ENCODE measurements at regions not wholly inside any gene's neighbourhood (a gene's known extent, or its start where the extent isn't known, plus 50 kb on each side); places are given as distances from the start of the nearest gene placed in this dataset.

DNA sequence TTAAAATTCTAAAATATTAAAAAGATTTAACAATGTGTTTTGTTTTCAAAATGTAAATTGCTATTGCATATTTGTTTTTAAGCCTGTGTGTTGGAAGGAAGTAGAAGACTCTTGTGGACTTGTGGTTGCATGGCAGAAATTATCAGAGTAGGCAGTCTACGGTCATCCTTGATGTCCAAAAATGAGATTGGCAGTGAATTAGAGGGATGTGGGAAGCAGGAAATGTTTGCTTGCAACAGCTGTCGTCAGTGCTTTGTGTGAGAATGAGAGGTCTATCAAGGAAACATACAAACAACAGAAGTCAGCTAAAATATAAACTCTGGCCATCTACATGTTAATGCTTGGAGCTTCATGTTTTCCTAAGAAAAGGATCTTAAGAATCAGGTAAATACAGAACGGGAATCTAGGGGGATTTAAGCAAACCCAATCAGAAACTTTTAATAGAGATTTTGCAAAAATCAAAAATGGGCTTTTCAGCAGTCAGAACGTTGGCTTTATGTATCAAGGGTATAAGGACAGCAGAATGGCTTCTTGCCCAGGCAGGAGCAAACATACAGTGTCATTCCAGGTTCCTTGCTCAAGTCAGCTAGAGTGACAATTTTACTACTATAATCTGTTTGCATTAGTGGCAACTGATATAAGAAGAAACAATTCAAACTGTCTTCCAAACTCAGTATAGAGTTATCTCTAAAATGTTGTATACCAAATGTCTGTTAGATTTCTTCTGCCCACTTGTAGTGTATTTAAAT lies 196.7 kb downstream of the CYB561 start:
- ChIA-PET POLR2A (ENCODE audit: partially characterized antibody) (no interaction called here), CTCF (ENCODE audit: partially characterized antibody) (no interaction called here)
- H3K36me3 ChIP-seq (ENCODE audit: insufficient read depth, low read length): no peaks in the 10 kb centered on the region
- H3K27me3 ChIP-seq (ENCODE audit: insufficient read depth, low read length): no peaks in the 10 kb centered on the region
- H3K4me1 ChIP-seq (ENCODE audit: insufficient read depth, low read length): no peaks in the 10 kb centered on the region
- Mint-ChIP-seq H3K27ac (peak overlapping the region in 1 of 7 donors; percentile 69), H3K4me3 (no peak overlapping the region), H3K4me1 (no peaks in the 10 kb centered on the region), H3K27me3 (no peaks in the 10 kb centered on the region), H3K36me3 (peaks cover 2 to 3% of the 10 kb centered on the region in 2 donors), H3K9me3 (peaks cover 0 to 7% (median under 1%) of the 10 kb centered on the region in 8 donors)
- no peaks in the 10 kb centered on the region for H3K9me3 ChIP-seq (ENCODE audit: control insufficient read depth in 1 of 2, low read length in 2 of 2)
- intact Hi-C loops (cut with micrococcal nuclease): no loop called here
- H3K4me3 ChIP-seq (ENCODE audit: low read length in 2 of 2): no peak overlapping the region
- DNase-seq: no peak
- H3K27ac ChIP-seq (ENCODE audit: low read depth, low read length): no peak overlapping the region

DNA sequence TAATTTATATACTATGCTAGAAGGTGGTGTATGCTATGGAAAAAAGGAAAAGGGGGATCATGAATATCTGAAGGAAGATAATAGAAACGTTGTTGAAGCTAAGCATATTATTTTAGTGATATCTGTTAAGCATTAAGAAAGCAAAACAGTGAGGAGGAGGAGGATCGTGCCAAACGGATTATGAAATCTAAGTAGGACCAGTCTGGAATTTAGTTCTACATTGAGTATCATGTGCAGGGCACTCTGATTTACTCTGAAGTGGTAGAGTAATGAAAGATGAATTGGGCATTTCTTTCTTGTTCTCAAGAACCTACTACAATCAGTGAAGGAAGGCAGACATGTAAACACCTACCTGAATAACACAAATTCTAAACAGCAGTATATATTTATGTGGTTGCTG lies 195.3 kb downstream of the CYB561 start:
- H3K27me3 ChIP-seq (ENCODE audit: insufficient read depth, low read length): no peaks in the 10 kb centered on the region
- Mint-ChIP-seq H3K27ac (no peak overlapping the region), H3K27me3 (no peaks in the 10 kb centered on the region), H3K4me1 (no peaks in the 10 kb centered on the region), H3K9me3 (peaks cover 0 to 4% (median 4%) of the 10 kb centered on the region in 8 donors), H3K36me3 (peaks cover 2 to 5% of the 10 kb centered on the region in 2 donors), H3K4me3 (no peak overlapping the region)
- DNase-seq: no peak
- ChIA-PET POLR2A (ENCODE audit: partially characterized antibody) (no interaction called here), CTCF (ENCODE audit: partially characterized antibody) (no interaction called here)
- H3K4me1 ChIP-seq (ENCODE audit: insufficient read depth, low read length): no peaks in the 10 kb centered on the region
- no peaks in the 10 kb centered on the region for H3K36me3 ChIP-seq (ENCODE audit: insufficient read depth, low read length)
- H3K27ac ChIP-seq (ENCODE audit: low read depth, low read length): no peak overlapping the region
- H3K4me3 ChIP-seq (ENCODE audit: low read length in 2 of 2): no peak overlapping the region
- H3K9me3 ChIP-seq (ENCODE audit: control insufficient read depth in 1 of 2, low read length in 2 of 2): no peaks in the 10 kb centered on the region
- intact Hi-C loops (cut with micrococcal nuclease): no loop called here

DNA sequence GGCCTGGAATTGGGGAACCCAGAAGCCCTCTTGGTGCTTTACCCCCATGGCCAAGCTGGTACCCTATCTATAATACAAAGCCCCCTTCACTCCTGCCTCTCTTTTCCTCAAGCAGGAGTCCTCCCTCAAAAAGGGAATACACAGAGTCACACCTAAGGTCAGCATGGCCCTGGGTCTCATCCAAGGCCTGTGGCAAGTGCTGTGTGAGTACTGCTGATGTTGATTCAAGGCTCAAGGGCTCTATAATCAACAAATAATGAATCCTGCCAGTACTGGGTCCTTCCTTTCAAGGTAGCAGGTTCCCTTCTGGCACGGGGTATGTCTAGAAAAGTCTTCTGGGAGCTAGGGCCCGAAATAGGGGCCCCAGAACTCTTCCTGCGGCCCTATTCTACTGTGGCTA lies 187.3 kb downstream of the CYB561 start:
- Mint-ChIP-seq H3K27ac (no peak overlapping the region), H3K27me3 (no peaks in the 10 kb centered on the region), H3K4me3 (no peak overlapping the region), H3K4me1 (peaks cover 0 to 3% (median 1%) of the 10 kb centered on the region in 4 donors), H3K36me3 (peaks cover 2 to 30% of the 10 kb centered on the region in 2 donors), H3K9me3 (peaks cover 0 to 13% (median 5%) of the 10 kb centered on the region in 8 donors)
- no peak overlapping the region for H3K27ac ChIP-seq (ENCODE audit: low read depth, low read length)
- no peaks in the 10 kb centered on the region for H3K4me1 ChIP-seq (ENCODE audit: insufficient read depth, low read length)
- H3K9me3 ChIP-seq (ENCODE audit: control insufficient read depth in 1 of 2, low read length in 2 of 2): no peaks in the 10 kb centered on the region
- no peak for DNase-seq
- CTCF ChIA-PET (ENCODE audit: partially characterized antibody): no interaction called here
- H3K36me3 ChIP-seq (ENCODE audit: insufficient read depth, low read length): no peaks in the 10 kb centered on the region
- intact Hi-C loops (cut with micrococcal nuclease): no loop called here
- POLR2A ChIA-PET (ENCODE audit: partially characterized antibody): no interaction called here
- no peak overlapping the region for H3K4me3 ChIP-seq (ENCODE audit: low read length in 2 of 2)
- no peaks in the 10 kb centered on the region for H3K27me3 ChIP-seq (ENCODE audit: insufficient read depth, low read length)

GRCh38 chr17:63262751-63263476 lies 183.2 kb downstream of the CYB561 start:
- Histone ChIP-seq H3K9me3 (ENCODE audit: control insufficient read depth in 1 of 2, low read length in 2 of 2) (no peaks in the 10 kb centered on the region), H3K27ac (ENCODE audit: low read depth, low read length) (no peak overlapping the region), H3K4me3 (ENCODE audit: low read length in 2 of 2) (no peak overlapping the region), H3K27me3 (ENCODE audit: insufficient read depth, low read length) (no peaks in the 10 kb centered on the region), H3K36me3 (ENCODE audit: insufficient read depth, low read length) (no peaks in the 10 kb centered on the region), H3K4me1 (ENCODE audit: insufficient read depth, low read length) (no peaks in the 10 kb centered on the region)
- H3K9me3 Mint-ChIP-seq: no peaks in the 10 kb centered on the region
- intact Hi-C loops (cut with micrococcal nuclease): no loop called here
- peaks cover 0 to 1% (median 0%) of the 10 kb centered on the region in 4 donors for H3K4me1 Mint-ChIP-seq
- ChIA-PET POLR2A (ENCODE audit: partially characterized antibody) (no interaction called here), CTCF (ENCODE audit: partially characterized antibody) (interaction anchor here (0.7 kb wide), 1 partner anchor 14 kb away, joined by 3 read pairs; no protein-coding TSS in a partner anchor)
- H3K27me3 Mint-ChIP-seq: no peaks in the 10 kb centered on the region
- no peak overlapping the region for H3K4me3 Mint-ChIP-seq
- DNase-seq: no peak
- H3K36me3 Mint-ChIP-seq: peaks cover under 1 to 15% of the 10 kb centered on the region in 2 donors
- H3K27ac Mint-ChIP-seq: no peak overlapping the region

- H3K4me1 Mint-ChIP-seq: no peaks in the 10 kb centered on the region
- Histone ChIP-seq H3K36me3 (ENCODE audit: insufficient read depth, low read length) (peaks cover 5% of the 10 kb centered on the region), H3K4me3 (ENCODE audit: low read length in 2 of 2) (no peak overlapping the region), H3K4me1 (ENCODE audit: insufficient read depth, low read length) (no peaks in the 10 kb centered on the region), H3K27ac (ENCODE audit: low read depth, low read length) (no peak overlapping the region), H3K27me3 (ENCODE audit: insufficient read depth, low read length) (no peaks in the 10 kb centered on the region), H3K9me3 (ENCODE audit: control insufficient read depth in 1 of 2, low read length in 2 of 2) (no peaks in the 10 kb centered on the region)
- no peaks in the 10 kb centered on the region for H3K9me3 Mint-ChIP-seq
- no peaks in the 10 kb centered on the region for H3K27me3 Mint-ChIP-seq
- intact Hi-C loops (cut with micrococcal nuclease): no loop called here
- ChIA-PET POLR2A (ENCODE audit: partially characterized antibody) (no interaction called here), CTCF (ENCODE audit: partially characterized antibody) (no interaction called here)
- H3K4me3 Mint-ChIP-seq: no peak overlapping the region
- no peak for DNase-seq
- no peak overlapping the region for H3K27ac Mint-ChIP-seq
- peaks cover 14 to 23% of the 10 kb centered on the region in 2 donors for H3K36me3 Mint-ChIP-seq
These were observed 180.6 kb downstream of the CYB561 start for GRCh38 chr17:63265526-63265925.

GRCh38 chr17:63267846-63268245 lies 178.3 kb downstream of the CYB561 start:
- Mint-ChIP-seq H3K36me3 (peaks cover 16 to 35% of the 10 kb centered on the region in 2 donors), H3K9me3 (no peaks in the 10 kb centered on the region), H3K27ac (peak overlapping the region in 1 of 7 donors; percentile 27), H3K4me3 (no peak overlapping the region), H3K27me3 (no peaks in the 10 kb centered on the region), H3K4me1 (no peaks in the 10 kb centered on the region)
- POLR2A ChIA-PET (ENCODE audit: partially characterized antibody): no interaction called here
- Histone ChIP-seq H3K27me3 (ENCODE audit: insufficient read depth, low read length) (no peaks in the 10 kb centered on the region), H3K4me3 (ENCODE audit: low read length in 2 of 2) (no peak overlapping the region), H3K9me3 (ENCODE audit: control insufficient read depth in 1 of 2, low read length in 2 of 2) (no peaks in the 10 kb centered on the region), H3K36me3 (ENCODE audit: insufficient read depth, low read length) (peaks cover 5% of the 10 kb centered on the region), H3K27ac (ENCODE audit: low read depth, low read length) (no peak overlapping the region), H3K4me1 (ENCODE audit: insufficient read depth, low read length) (no peaks in the 10 kb centered on the region)
- intact Hi-C loops (cut with micrococcal nuclease): no loop called here
- CTCF ChIA-PET (ENCODE audit: partially characterized antibody): no interaction called here
- no peak for DNase-seq

GRCh38 chr17:63268827-63269226 lies 177.3 kb downstream of the CYB561 start:
- Histone ChIP-seq H3K4me1 (ENCODE audit: insufficient read depth, low read length) (no peaks in the 10 kb centered on the region), H3K27ac (ENCODE audit: low read depth, low read length) (no peak overlapping the region), H3K9me3 (ENCODE audit: control insufficient read depth in 1 of 2, low read length in 2 of 2) (no peaks in the 10 kb centered on the region), H3K27me3 (ENCODE audit: insufficient read depth, low read length) (no peaks in the 10 kb centered on the region), H3K36me3 (ENCODE audit: insufficient read depth, low read length) (peaks cover 5% of the 10 kb centered on the region), H3K4me3 (ENCODE audit: low read length in 2 of 2) (no peak overlapping the region)
- Mint-ChIP-seq H3K27me3 (no peaks in the 10 kb centered on the region), H3K4me3 (no peak overlapping the region), H3K9me3 (no peaks in the 10 kb centered on the region), H3K27ac (peak overlapping the region in 1 of 7 donors; percentile 9), H3K4me1 (no peaks in the 10 kb centered on the region), H3K36me3 (peaks cover 16 to 39% of the 10 kb centered on the region in 2 donors)
- ChIA-PET CTCF (ENCODE audit: partially characterized antibody) (no interaction called here), POLR2A (ENCODE audit: partially characterized antibody) (no interaction called here)
- no peak for DNase-seq
- intact Hi-C loops (cut with micrococcal nuclease): no loop called here

Measured in CD4-positive, alpha-beta memory T cell (primary cell).